ENCODE measurements at regions not wholly inside any gene's neighbourhood (a gene's known extent, or its start where the extent isn't known, plus 50 kb on each side); places are given as distances from the start of the nearest gene placed in this dataset.
"Not testable (repeated sequence)": the region's sequence is repeated elsewhere in the genome, so short reads cannot be mapped to it uniquely, and the experiment has no call there.

GRCh38 chr14:55839301-55839947, 259.4 kb downstream of the KTN1 start:
- not testable (repeated sequence) for H3K36me3 ChIP-seq (replicated peaks; ENCODE audit: control insufficient read depth, insufficient read depth, low read length); H3K4me3 ChIP-seq (ENCODE audit: insufficient read depth, low read depth, low read length); DNase-seq; H3K27me3 ChIP-seq (ENCODE audit: control insufficient read depth, insufficient read depth, low read length)

- H3K36me3 ChIP-seq (replicated peaks; ENCODE audit: control insufficient read depth, insufficient read depth, low read length): no peaks in the 10 kb centered on the region
- DNase-seq: no peak
- H3K4me3 ChIP-seq (ENCODE audit: insufficient read depth, low read depth, low read length): no peak overlapping the region
- H3K27me3 ChIP-seq (ENCODE audit: control insufficient read depth, insufficient read depth, low read length): no peaks in the 10 kb centered on the region
These were observed 260.8 kb downstream of the KTN1 start for GRCh38 chr14:55840821-55841220.

- no peaks in the 10 kb centered on the region for H3K36me3 ChIP-seq (replicated peaks; ENCODE audit: control insufficient read depth, insufficient read depth, low read length)
- H3K27me3 ChIP-seq (ENCODE audit: control insufficient read depth, insufficient read depth, low read length): no peaks in the 10 kb centered on the region
- DNase-seq: no peak
- no peak overlapping the region for H3K4me3 ChIP-seq (ENCODE audit: insufficient read depth, low read depth, low read length)
These were observed 261.6 kb downstream of the KTN1 start for GRCh38 chr14:55841625-55842024.

- no peaks in the 10 kb centered on the region for H3K36me3 ChIP-seq (replicated peaks; ENCODE audit: control insufficient read depth, insufficient read depth, low read length)
- H3K27me3 ChIP-seq (ENCODE audit: control insufficient read depth, insufficient read depth, low read length): no peaks in the 10 kb centered on the region
- no peak for DNase-seq
- H3K4me3 ChIP-seq (ENCODE audit: insufficient read depth, low read depth, low read length): no peak overlapping the region
These were observed 263.9 kb downstream of the KTN1 start for GRCh38 chr14:55843718-55844403.

GRCh38 chr14:55845963-55846825, 266.2 kb downstream of the KTN1 start:
- Histone ChIP-seq H3K27me3 (ENCODE audit: control insufficient read depth, insufficient read depth, low read length) (no peaks in the 10 kb centered on the region), H3K4me3 (ENCODE audit: insufficient read depth, low read depth, low read length) (no peak overlapping the region), H3K36me3 (replicated peaks; ENCODE audit: control insufficient read depth, insufficient read depth, low read length) (no peaks in the 10 kb centered on the region)
- no peak for DNase-seq

GRCh38 chr14:55846826-55847446, 266.9 kb downstream of the KTN1 start:
- DNase-seq: no peak
- H3K36me3 ChIP-seq (replicated peaks; ENCODE audit: control insufficient read depth, insufficient read depth, low read length): no peaks in the 10 kb centered on the region
- H3K4me3 ChIP-seq (ENCODE audit: insufficient read depth, low read depth, low read length): no peak overlapping the region
- no peaks in the 10 kb centered on the region for H3K27me3 ChIP-seq (ENCODE audit: control insufficient read depth, insufficient read depth, low read length)

GRCh38 chr14:55847766-55848165, 267.8 kb downstream of the KTN1 start:
- Histone ChIP-seq H3K27me3 (ENCODE audit: control insufficient read depth, insufficient read depth, low read length) (no peaks in the 10 kb centered on the region), H3K4me3 (ENCODE audit: insufficient read depth, low read depth, low read length) (no peak overlapping the region), H3K36me3 (replicated peaks; ENCODE audit: control insufficient read depth, insufficient read depth, low read length) (no peaks in the 10 kb centered on the region)
- no peak for DNase-seq

GRCh38 chr14:55848964-55849363, 269.0 kb downstream of the KTN1 start:
- no peak for DNase-seq
- H3K27me3 ChIP-seq (ENCODE audit: control insufficient read depth, insufficient read depth, low read length): no peaks in the 10 kb centered on the region
- H3K4me3 ChIP-seq (ENCODE audit: insufficient read depth, low read depth, low read length): no peak overlapping the region

GRCh38 chr14:55849833-55850232, 268.4 kb upstream of the PELI2 start:
- no peak overlapping the region for H3K4me3 ChIP-seq (ENCODE audit: insufficient read depth, low read depth, low read length)
- no peaks in the 10 kb centered on the region for H3K36me3 ChIP-seq (replicated peaks; ENCODE audit: control insufficient read depth, insufficient read depth, low read length)
- no peak for DNase-seq
- H3K27me3 ChIP-seq (ENCODE audit: control insufficient read depth, insufficient read depth, low read length): no peaks in the 10 kb centered on the region

More at GRCh38 chr14:55848964-55849363, 269.0 kb downstream of the KTN1 start:
- no peaks in the 10 kb centered on the region for H3K36me3 ChIP-seq (replicated peaks; ENCODE audit: control insufficient read depth, insufficient read depth, low read length)

- no peaks in the 10 kb centered on the region for H3K36me3 ChIP-seq (replicated peaks; ENCODE audit: control insufficient read depth, insufficient read depth, low read length)
- H3K4me3 ChIP-seq (ENCODE audit: insufficient read depth, low read depth, low read length): no peak overlapping the region
- H3K27me3 ChIP-seq (ENCODE audit: control insufficient read depth, insufficient read depth, low read length): no peaks in the 10 kb centered on the region
- no peak for DNase-seq
These were observed 267.4 kb upstream of the PELI2 start for GRCh38 chr14:55850825-55851241.

GRCh38 chr14:55851301-55851700, 266.9 kb upstream of the PELI2 start:
- H3K4me3 ChIP-seq (ENCODE audit: insufficient read depth, low read depth, low read length): no peak overlapping the region
- no peaks in the 10 kb centered on the region for H3K36me3 ChIP-seq (replicated peaks; ENCODE audit: control insufficient read depth, insufficient read depth, low read length)
- H3K27me3 ChIP-seq (ENCODE audit: control insufficient read depth, insufficient read depth, low read length): no peaks in the 10 kb centered on the region
- no peak for DNase-seq

GRCh38 chr14:55851961-55852360, 266.2 kb upstream of the PELI2 start:
- H3K4me3 ChIP-seq (ENCODE audit: insufficient read depth, low read depth, low read length): no peak overlapping the region
- no peaks in the 10 kb centered on the region for H3K27me3 ChIP-seq (ENCODE audit: control insufficient read depth, insufficient read depth, low read length)
- no peak for DNase-seq
- no peaks in the 10 kb centered on the region for H3K36me3 ChIP-seq (replicated peaks; ENCODE audit: control insufficient read depth, insufficient read depth, low read length)

- Histone ChIP-seq H3K4me3 (ENCODE audit: insufficient read depth, low read depth, low read length) (no peak overlapping the region), H3K27me3 (ENCODE audit: control insufficient read depth, insufficient read depth, low read length) (no peaks in the 10 kb centered on the region)
- no peak for DNase-seq
These were observed 262.5 kb upstream of the PELI2 start for GRCh38 chr14:55855751-55856150.

GRCh38 chr14:55858604-55859003, 259.6 kb upstream of the PELI2 start:
- no peak for DNase-seq
- Histone ChIP-seq H3K36me3 (replicated peaks; ENCODE audit: control insufficient read depth, insufficient read depth, low read length) (no peaks in the 10 kb centered on the region), H3K27me3 (ENCODE audit: control insufficient read depth, insufficient read depth, low read length) (no peaks in the 10 kb centered on the region), H3K4me3 (ENCODE audit: insufficient read depth, low read depth, low read length) (no peak overlapping the region)

More at GRCh38 chr14:55855751-55856150, 262.5 kb upstream of the PELI2 start:
- H3K36me3 ChIP-seq (replicated peaks; ENCODE audit: control insufficient read depth, insufficient read depth, low read length): no peaks in the 10 kb centered on the region

All from H7 (cell line).